HG02571 (cell line): ENCODE measurements at regions not wholly inside any gene's neighbourhood (a gene's known extent, or its start where the extent isn't known, plus 50 kb on each side); places are given as distances from the start of the nearest gene placed in this dataset.

Source experiments
- ATAC-seq: cut with Tn5 transposase; IDR thresholded peaks from one replicate; pipeline ENCODE4 v1.9.1; 2021; ENCODE audit warnings: mild to moderate bottlenecking, moderate library complexity; ENCODE audit not compliant: unreplicated experiment

DNA sequence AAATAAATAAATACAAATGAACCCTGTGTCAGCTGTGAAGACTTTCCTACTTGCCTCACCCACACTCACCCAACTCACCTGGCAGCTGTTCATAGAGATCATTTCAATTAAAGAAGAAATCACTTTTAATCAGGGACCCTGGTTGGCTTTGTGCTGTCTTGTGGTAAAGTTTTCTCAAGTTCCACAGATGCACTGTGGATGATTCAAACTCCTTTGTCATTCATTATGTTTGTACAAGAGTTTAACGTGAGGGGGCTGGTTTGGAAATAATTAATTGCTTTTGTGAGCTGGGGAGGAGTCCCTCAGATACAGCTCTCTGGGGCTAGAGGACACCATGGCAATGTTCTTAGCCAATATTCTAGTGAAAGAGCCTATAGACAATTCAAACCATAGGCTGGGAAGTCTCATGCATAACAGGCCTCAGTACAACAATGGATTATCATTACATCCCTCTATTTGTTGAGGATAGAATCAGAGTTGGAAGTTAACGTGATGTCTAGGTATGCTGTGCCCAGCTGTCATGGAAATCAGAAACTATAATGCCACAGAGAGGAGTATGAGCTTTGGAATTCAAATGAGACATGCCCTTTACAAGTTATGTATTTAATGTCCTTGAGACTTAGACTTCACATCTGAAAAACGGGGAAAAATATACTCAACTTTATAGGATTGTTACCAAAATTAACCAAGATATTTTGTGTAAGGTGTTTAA lies 698.5 kb downstream of the KCNA4 start:
- ATAC-seq, result no peak

DNA sequence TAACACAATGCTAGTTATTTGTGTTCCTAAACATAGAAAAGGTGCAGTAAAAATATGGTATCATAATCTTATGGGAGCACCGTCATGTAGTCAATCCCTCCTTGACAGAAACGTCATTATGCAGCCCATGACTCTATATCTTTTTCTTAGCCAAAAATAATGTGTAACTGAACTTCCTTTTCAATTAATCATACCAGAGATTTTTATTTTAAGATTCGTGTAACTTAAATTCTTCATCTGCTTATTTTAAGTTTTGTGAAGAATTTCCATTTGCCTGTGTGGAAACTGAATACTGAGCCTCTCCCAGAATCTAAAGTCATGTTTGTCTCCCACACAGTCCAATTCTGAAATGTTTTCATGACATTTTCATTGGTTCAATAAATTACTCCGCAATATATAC lies 699.1 kb downstream of the KCNA4 start:
- ATAC-seq, result no peak

DNA sequence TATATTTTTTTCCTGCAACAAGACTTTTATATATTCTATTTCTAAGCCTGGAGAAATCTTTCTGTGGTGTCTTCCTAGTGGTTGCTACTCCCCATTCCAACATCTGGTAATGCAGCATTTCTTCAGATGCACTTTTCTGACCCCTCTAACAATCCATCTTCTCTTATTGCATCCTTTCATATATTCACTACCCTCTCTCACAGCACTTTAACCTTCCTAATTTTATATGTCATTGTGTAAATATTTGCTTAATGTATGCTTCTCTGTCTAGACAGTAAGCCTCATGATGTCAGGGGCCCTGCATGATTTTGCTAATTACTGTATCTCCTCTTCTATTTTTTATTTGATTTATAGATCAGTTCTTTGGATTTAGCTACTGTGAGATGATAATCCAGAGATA lies 701.6 kb downstream of the KCNA4 start:
- ATAC-seq, result no peak

DNA sequence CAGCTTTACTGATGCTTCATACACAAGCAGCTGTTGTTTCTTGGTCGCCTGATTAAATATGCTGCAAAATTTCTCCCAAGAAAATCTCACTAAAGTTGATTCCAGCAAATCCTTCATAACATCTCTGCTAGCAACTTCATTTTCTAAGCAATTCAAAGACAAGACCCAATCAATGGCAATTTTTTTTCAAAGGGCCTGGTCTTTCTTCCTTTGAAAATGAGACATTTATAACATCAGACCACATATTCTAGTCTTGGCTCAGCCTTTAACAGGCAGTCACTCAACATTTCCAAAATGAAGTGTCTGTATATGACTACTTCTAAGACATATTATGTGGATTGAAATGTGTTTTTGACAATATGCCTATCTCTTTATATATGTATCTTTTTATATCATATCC lies 702.6 kb downstream of the KCNA4 start:
- ATAC-seq, result no peak

DNA sequence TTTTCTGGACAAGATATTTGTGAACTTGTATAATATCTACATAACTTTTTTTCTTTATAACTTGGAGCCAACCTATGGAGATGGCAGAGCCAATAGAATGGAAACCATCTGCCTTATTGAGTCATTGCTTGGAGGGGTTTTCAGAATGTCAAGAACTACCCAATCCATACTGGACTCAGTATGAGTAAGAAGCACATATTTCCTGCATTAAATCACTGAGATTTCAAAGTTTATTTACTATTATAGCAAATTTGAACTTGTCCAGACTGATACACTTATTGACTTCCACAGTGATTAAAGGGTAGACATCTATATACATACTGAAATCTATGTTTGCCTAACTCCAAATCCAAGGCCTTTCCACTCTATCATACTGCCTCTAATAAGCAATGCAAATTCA lies 704.0 kb downstream of the KCNA4 start:
- ATAC-seq, result no peak

DNA sequence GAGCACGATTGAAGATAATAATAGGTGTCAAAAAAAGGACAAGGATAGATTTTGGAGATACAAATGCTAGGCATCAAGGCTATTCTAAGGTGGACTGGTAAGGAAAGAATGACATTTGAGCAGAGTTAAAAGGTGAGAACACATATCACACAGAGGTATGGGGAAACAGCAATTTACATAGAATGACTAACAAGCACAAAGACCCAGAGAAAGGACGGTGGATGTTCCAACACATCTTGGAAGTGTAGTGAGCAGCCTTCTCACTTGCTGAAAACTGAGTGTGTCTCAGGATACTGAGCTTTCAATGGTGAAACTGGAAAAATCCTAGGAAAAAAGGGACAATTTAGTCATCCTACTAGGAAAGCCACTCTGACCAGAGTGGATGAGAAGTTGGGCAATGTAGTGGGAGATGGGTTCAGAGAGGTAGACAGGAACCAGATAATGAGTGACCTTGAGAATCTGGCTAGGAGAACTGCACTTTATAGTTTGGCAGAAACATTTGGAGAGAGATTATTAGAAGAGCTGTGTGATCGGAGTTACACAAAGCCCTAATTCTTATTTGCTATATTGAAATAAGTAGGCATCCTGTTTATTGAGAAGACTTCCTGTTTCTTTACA lies 706.0 kb downstream of the KCNA4 start:
- ATAC-seq, result no peak

DNA sequence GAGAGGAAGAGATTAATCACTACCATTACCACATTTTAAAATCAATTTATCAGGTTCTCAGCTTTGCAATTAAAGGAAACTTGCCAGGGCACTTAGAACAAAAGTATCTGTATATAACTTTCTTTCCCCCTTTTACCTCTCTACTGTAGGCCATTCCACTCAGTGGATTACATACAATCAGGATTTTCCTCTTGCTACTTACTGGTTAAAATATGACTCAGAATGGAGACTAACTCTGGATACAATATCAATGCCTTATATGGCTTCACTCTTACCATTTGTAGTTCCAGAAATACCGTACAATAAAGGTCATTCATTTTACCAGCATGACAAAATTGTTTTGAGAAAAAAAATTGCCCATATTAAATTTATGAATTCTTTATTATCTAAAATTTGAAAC lies 706.8 kb downstream of the KCNA4 start:
- ATAC-seq, result no peak

DNA sequence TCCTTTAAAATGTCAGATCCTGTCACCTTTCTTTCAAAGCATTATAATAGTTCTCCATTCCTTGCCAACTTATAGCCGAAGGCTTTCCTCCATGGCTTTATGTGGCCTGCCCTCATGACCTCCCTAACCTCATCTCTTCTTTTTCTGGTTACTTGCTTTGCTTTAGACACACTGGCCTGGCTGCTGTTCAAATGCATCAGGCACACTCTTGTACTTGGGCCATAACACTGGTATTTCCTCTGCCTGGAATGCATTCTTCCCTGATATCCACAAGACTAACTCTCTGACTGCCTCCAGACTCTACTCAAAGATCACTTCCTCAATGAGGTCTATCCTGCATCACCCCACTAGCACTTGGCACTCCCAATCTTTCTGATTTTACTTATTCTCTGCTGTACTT lies 710.3 kb downstream of the KCNA4 start:
- no peak for ATAC-seq

DNA sequence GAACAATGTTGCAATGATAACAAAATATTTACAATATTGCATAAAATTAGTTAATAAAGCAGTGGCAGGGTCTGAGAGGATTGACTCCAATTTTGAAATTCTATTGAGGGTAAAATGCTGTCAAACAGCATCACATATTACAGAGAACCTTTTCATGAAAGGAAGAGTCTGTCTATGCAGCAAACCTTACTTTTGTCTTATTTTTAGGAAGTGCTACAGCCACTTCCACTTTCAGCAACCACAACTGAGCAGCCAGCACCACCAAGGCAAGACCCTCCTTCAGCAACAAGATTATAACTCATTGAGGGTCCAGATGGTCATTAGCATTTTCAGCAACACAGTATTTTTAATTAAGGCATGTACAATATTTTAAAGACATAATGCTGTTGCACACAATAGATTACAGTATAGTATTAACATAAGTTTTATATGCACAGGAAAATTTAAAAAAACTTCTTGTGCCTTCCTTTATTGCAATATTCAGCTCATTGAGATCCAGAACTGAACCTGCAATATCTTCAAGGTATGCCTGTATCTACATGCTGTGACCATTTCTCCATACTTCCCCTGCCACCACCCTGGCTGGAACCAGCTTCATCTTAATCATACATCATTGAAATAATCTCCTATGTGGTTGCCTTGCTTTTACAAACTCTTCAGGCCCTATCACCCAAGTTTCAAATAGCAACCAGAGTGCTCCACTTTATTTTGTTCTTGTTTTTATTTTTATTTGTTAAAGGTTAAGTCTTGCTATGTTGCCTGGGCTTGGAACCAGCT lies 711.2 kb downstream of the KCNA4 start:
- ATAC-seq, result no peak

DNA sequence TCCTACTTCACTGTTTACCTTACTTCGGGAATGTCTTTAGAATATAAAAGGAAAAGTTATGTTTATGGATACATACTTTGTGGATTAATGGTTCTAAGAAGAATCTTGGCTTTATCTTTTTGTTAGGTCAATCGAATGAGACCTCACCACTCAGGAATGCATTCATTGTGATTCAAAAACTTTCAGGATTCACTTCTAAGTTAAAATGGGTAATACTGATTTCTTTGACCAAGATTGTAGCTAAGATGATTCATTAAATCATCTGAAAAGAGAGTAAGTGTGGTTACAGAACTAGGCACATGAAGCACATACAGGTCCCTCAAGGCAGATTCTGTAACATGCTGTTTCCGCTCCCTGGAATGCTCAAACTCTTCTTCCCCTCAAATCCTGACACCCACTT lies 716.4 kb downstream of the KCNA4 start:
- ATAC-seq, result no peak

DNA sequence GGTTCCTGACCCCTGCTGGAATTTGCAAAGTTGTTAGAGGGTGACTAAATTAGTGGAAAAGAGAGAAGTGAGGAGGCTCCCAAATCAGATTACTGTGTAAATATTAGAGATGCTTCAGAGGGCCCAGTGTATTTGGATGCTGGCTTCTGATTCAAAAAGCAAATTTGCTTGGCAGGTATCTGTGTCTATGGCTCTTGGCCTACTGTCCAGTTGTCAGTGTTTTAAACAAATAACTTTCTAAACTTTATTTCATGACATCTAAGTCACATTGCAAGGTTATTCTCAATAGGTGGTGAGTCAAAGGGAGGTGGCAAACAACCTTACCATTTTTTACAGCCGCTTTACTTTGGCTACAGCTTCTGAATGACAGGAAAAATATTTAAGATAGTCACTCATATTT lies 720.1 kb downstream of the KCNA4 start:
- ATAC-seq, result no peak

DNA sequence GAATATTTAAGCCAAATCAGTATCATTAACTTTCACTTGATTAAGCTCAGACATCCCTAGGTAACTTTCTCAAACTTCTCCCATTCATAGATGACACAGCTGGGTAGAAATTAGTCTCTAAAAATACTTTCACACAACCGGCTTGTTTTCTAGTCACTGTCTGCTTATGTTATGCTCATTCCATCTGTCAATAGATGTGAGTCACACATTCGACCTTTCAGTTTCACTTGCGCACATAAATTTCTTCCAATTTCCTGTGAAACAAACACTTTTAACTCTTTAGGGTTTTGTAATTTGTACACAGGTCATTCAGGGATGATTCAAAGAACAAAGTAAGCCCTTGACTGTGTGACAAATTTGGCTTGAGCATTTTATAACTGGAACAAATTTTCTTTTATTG lies 723.0 kb downstream of the KCNA4 start:
- peak; percentile 95 for ATAC-seq

DNA sequence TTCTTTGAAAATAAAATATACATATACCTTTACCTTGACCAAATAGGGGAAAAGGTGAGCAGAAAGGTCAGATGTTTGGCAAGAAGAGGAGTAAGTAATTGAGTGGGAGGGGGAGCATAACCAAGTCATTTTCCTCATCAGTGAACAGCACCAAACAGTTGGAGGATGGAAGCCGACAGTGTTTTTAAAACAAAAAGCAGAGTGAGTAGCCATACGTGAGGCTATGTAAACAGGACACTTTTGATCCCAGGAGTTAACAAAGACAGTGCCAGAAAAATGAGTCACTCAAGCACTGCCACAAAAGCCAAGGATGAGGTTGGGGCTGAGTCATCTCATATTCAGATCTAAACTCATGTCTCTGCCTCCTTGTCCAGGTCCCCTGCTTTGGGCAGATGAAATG lies 734.7 kb downstream of the KCNA4 start:
- ATAC-seq, result no peak

DNA sequence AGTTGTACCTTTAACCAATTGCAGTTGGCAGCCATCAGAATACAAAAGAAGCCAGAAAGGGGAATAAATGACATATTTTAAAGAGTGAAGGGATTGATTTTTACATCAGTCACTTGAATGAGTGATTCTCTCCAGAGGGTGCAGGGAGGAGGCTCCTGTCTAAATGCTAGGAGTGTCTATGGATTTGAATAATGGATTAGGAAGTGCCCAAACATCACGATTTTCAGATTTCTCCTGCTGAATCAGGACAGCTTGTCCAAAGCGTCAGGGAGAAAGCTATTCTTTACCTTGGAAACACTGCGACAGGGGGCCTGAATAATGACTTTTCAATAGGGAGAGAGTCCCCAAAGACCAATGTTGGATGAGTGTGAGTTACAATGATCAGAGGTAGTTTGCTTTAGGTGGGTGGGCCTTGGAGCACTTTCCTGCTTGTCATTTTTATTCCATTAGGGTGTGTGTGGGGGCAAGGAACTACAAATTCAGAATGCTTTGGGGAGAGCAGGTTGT lies 735.5 kb downstream of the KCNA4 start:
- ATAC-seq, result no peak

DNA sequence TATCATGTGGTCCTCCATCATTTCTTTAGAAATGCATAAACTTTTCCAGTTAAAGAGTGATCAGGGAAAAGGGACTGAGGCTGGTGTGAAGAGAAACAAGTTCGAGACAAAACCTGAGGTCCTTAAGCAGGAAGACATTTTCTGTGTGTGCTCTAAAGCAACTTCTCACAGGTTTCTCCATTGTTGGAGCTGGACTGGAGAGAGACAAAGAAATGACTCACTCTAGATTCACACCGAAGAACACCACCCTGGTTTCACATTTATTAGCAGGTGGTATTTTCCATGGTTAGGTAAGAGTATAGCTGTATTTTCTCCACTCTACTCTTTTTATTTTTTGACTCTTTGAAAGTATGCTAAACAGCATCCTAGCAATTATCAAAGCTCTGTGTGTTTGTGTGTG lies 736.4 kb downstream of the KCNA4 start:
- no peak for ATAC-seq

DNA sequence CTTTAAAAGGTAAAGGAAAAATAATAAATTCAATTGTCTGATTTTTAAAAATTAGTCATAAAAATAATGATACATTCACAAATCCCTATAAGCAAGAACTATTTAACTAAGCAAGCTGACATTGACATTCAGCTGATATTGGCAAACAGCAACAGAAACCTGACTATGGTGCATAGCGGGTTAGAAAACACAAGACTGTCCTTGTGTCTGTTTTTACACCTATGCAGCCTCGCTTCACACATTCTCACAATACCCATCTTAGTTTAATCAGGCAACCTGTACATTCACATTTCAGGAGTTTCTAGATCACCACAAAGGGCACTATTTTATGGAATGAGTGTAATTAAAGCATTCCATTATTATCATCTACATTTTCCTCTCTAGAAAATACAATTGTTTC lies 737.1 kb downstream of the KCNA4 start:
- no peak for ATAC-seq

DNA sequence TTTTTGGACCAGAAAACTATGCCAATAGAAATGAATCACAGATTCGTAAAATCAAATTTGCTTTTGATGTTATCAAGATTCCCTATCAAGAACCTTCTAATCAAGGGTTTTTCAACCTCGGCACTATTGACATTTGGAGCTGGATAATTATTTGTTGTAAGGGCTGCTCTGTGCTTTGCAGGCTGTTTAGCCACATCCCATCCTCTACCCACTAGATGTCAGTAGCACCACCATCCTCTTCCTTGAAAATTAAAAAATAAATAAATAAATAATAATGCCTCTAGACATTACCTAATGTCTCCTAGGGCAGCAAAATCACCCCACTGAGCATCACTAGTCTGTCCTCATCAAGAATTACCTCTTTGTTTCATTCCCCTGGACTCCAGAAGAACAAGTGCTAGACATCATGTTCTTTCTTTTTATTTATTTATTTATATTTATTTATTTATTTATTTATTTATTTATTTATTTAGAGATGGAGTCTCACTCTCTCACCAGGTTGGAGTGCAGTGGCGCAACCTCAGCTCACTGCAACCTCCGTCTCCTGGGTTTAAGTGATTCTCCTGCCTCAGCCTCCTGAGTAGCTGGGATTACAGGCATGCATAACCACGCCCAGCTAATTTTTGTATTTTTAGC lies 744.7 kb downstream of the KCNA4 start:
- ATAC-seq, result no peak

DNA sequence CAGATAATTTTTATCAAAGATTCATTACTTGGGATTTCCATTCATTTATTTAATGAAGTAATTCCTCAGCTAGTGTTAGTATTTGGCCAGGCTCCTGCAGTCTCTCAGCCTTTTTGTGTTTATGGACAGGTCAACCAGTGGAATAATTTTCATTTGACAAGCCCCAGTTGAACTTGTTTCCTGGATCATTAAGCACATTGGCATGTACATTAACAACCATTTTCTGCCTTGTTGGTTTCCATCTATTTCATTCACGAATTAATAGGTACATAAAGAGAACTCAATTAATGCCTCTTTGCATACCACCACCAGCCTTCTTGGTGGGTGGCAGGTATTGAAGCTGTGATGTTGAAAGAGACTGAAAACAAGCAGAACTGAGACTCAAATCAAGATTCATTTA lies 745.2 kb downstream of the KCNA4 start:
- ATAC-seq, result no peak

DNA sequence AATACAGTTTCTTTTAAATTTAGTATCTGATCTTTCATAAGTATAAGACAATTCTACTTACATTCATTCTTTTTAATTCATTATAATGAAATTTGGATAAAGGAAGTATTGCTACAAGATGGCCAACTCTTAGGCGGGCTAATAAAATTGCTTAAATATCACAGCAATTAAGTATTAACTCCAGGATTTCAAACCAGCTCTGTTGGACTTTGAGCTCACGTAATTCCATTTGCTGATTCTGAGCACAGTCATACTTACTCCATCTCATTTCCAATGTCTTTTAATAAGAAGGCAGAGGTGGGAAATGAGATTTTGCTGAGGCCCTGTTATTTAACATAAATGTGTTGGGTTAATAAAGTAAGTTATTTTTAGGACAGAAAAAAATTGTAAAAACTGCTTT lies 748.1 kb downstream of the KCNA4 start:
- no peak for ATAC-seq

DNA sequence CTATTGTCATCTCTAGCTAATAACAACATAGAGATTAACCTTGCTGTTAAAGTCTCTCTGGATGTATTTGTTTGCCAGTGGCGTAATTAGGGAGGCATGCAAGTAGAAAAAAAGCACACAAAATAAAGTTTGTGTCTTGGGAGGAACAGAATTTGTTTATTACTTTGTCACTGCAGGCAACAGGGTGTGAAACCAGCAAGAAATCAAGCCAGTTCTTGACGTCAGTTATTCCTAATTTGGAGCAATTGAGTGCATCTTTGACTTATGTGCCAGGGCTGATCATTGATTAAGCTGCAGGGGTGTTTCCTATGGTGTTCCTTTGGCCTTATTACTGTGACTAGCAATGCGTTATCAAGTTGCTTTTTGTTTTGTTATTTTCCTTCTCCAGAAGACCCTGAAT lies 751.0 kb downstream of the KCNA4 start:
- no peak for ATAC-seq

DNA sequence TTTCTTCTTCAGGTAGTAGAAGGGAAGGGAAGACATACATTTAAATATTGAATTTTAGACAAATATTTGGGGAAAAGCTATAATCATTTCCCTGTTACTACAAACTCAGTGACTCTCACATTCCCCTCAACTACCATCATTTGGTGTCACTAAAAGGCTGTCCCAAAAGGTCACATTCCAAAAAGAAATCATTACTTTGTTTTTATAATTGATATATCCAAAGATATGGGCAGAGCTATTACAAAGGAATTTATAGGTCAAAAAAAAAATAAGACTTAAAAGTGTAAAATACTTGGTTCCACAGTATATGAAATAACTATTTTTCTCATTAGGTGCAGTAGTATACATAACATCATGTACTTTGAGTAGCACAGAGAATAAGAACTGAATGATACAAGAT lies 751.4 kb downstream of the KCNA4 start:
- ATAC-seq, result no peak
